ENCODE measurements at regions not wholly inside any gene's neighbourhood (a gene's known extent, or its start where the extent isn't known, plus 50 kb on each side); places are given as distances from the start of the nearest gene placed in this dataset.

DNA sequence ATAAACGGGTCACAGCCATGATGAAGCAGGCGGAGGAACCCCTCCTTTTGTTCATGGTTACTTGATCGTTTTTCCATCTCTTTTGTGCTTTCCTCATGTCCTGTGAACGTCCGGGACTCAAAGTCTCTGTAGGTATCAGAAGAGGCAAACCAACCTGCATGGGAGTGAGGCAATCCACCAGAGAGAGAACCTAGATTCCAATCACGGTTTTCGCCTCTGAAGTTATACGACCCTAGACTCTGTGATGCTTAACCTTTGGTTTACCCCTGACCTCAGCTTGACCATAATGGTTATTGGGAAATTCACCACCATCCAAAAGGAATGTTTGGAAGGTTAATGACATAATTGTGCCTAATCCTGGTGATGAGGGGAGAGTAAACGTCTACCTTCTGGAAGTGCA, 186.8 kb upstream of the PRICKLE1 start:
- H3K4me3 Mint-ChIP-seq, result no peak overlapping the region
- H3K4me1 Mint-ChIP-seq, result no peaks in the 10 kb centered on the region
- H3K36me3 Mint-ChIP-seq, result no peaks in the 10 kb centered on the region
- H3K79me2 ChIP-seq (ENCODE audit: insufficient read depth, low read length), result no peaks in the 10 kb centered on the region
- H3K9me3 Mint-ChIP-seq, result peaks cover 4 to 16% (median 7%) of the 10 kb centered on the region in 7 donors
- no peak overlapping the region for H2AFZ ChIP-seq (ENCODE audit: insufficient read depth, low read depth, low read length, poor library complexity, severe bottlenecking)
- no peak for TF ChIP-seq CTCF (IDR thresholded peaks at IDR 0.05)
- no peaks in the 10 kb centered on the region for H3K36me3 ChIP-seq (replicated peaks in 1 of 2; ENCODE audit: control insufficient read depth in 1 of 2, insufficient read depth in 2 of 2, low read length in 2 of 2)
- H4K20me1 ChIP-seq (ENCODE audit: insufficient read depth, low read length), result no peaks in the 10 kb centered on the region
- H3K9me3 ChIP-seq (replicated peaks in 1 of 2; ENCODE audit: control insufficient read depth in 1 of 2, insufficient read depth in 1 of 2, low read length in 2 of 2), result peaks cover 4 to 6% of the 10 kb centered on the region in 2 donors
- H3K4me3 ChIP-seq (replicated peaks in 1 of 3; ENCODE audit: low read depth in 2 of 3, low read length in 3 of 3), result no peak overlapping the region
- H3K9ac ChIP-seq (ENCODE audit: insufficient read depth, low read length, poor library complexity, severe bottlenecking), result no peak overlapping the region
- no peak overlapping the region for H3K4me2 ChIP-seq (replicated peaks; ENCODE audit: extremely low read depth, low read length, poor library complexity, severe bottlenecking)
- no peaks in the 10 kb centered on the region for H3K27me3 ChIP-seq (ENCODE audit: control insufficient read depth in 2 of 2, insufficient read depth in 2 of 2, low read length in 2 of 2)
- H3K27ac ChIP-seq (ENCODE audit: low read depth in 1 of 2, low read length in 2 of 2), result no peak overlapping the region
- intact Hi-C loops (cut with micrococcal nuclease), result no loop called here
- WGBS (ENCODE audit: insufficient coverage), result 75% methylated on average over 5 of the region's 9 CpGs
- no peaks in the 10 kb centered on the region for H3K4me1 ChIP-seq (ENCODE audit: control insufficient read depth in 1 of 2, insufficient read depth in 2 of 2, low read length in 2 of 2)
- DNase-seq, result no peak
- no peak overlapping the region for H3K27ac Mint-ChIP-seq
- H3K27me3 Mint-ChIP-seq (ENCODE audit: low read depth in 3 of 3), result peaks cover 0 to 2% (median 0%) of the 10 kb centered on the region in 3 donors

DNA sequence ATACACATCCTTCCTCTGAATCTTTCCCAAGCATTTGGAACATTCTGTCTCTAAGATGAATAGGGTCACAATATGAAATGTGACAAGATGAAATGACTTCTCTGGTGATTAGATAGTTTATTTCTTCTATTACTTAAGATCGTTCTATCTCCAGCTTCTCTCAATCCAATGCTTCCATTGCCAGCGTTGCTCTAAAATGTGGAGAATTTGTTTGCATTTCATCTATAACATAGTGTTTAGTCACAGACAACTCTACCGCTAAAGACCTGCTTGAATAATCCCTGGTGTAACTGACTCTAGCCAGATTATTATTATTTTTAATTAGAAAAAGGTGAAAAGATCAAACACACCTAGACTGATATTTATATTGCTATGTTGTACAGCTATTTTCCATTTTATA, 184.7 kb upstream of the PRICKLE1 start:
- H2AFZ ChIP-seq (ENCODE audit: insufficient read depth, low read depth, low read length, poor library complexity, severe bottlenecking), result no peak overlapping the region
- Mint-ChIP-seq H3K4me3 (no peak overlapping the region), H3K27me3 (ENCODE audit: low read depth in 3 of 3) (peaks cover 0 to 2% (median 0%) of the 10 kb centered on the region in 3 donors), H3K36me3 (no peaks in the 10 kb centered on the region), H3K9me3 (peaks cover 7 to 18% (median 8%) of the 10 kb centered on the region in 7 donors), H3K27ac (no peak overlapping the region), H3K4me1 (no peaks in the 10 kb centered on the region)
- no peak for DNase-seq
- H3K9ac ChIP-seq (ENCODE audit: insufficient read depth, low read length, poor library complexity, severe bottlenecking), result no peak overlapping the region
- intact Hi-C loops (cut with micrococcal nuclease), result no loop called here
- H3K27ac ChIP-seq (ENCODE audit: low read depth in 1 of 2, low read length in 2 of 2), result no peak overlapping the region
- H3K9me3 ChIP-seq (replicated peaks in 1 of 2; ENCODE audit: control insufficient read depth in 1 of 2, insufficient read depth in 1 of 2, low read length in 2 of 2), result peaks cover 4 to 12% of the 10 kb centered on the region in 2 donors
- TF ChIP-seq CTCF (IDR thresholded peaks at IDR 0.05), result no peak
- WGBS (ENCODE audit: insufficient coverage), result no CpG with 5 or more reads among the region's 3 CpGs
- H4K20me1 ChIP-seq (ENCODE audit: insufficient read depth, low read length), result no peaks in the 10 kb centered on the region
- H3K36me3 ChIP-seq (replicated peaks in 1 of 2; ENCODE audit: control insufficient read depth in 1 of 2, insufficient read depth in 2 of 2, low read length in 2 of 2), result no peaks in the 10 kb centered on the region
- H3K4me1 ChIP-seq (ENCODE audit: control insufficient read depth in 1 of 2, insufficient read depth in 2 of 2, low read length in 2 of 2), result no peaks in the 10 kb centered on the region
- H3K79me2 ChIP-seq (ENCODE audit: insufficient read depth, low read length), result no peaks in the 10 kb centered on the region
- H3K4me3 ChIP-seq (replicated peaks in 1 of 3; ENCODE audit: low read depth in 2 of 3, low read length in 3 of 3), result no peak overlapping the region
- no peaks in the 10 kb centered on the region for H3K27me3 ChIP-seq (ENCODE audit: control insufficient read depth in 2 of 2, insufficient read depth in 2 of 2, low read length in 2 of 2)
- H3K4me2 ChIP-seq (replicated peaks; ENCODE audit: extremely low read depth, low read length, poor library complexity, severe bottlenecking), result no peak overlapping the region
